Right cardiac atrium (tissue), 5 donors: ENCODE measurements at regions not wholly inside any gene's neighbourhood (a gene's known extent, or its start where the extent isn't known, plus 50 kb on each side); places are given as distances from the start of the nearest gene placed in this dataset.

Source experiments
- ATAC-seq, 2 donors: fragments of 200-7000 bp; cut with Tn5 transposase; one replicate each; pipeline versions ENCODE4 v1.8.0 to v1.9.1; 2020; ENCODE audit warnings: moderate library complexity in 2 of 2, mild to moderate bottlenecking in 1 of 2
- DNase-seq, 3 donors: peaks; one replicate each; pipeline ENCODE4 v3.0.0-alpha.2; 2020
- H3K27ac ChIP-seq: one replicate; pipeline ENCODE4 v1.5.1; 2013; ENCODE audit warnings: mild to moderate bottlenecking, low read length, control low read depth, moderate library complexity
- H3K27me3 ChIP-seq: one replicate; pipeline ENCODE4 v1.6.1; 2013; ENCODE audit not compliant: control insufficient read depth, insufficient read depth
- H3K4me1 ChIP-seq: one replicate; pipeline ENCODE4 v1.6.1; 2013; ENCODE audit warnings: low read length; ENCODE audit not compliant: control insufficient read depth, insufficient read depth
- H3K4me3 ChIP-seq: one replicate; pipeline ENCODE4 v1.5.1; 2013; ENCODE audit warnings: low read length, control low read depth
- H3K9me3 ChIP-seq: one replicate; pipeline ENCODE4 v1.6.1; 2013; ENCODE audit warnings: low read length; ENCODE audit not compliant: control insufficient read depth
- WGBS: extraction: QIAGEN DNeasy Blood & Tissue Kit; methylation state at CpG from one replicate; pipeline ENCODE4 v1.1.7; 2013; 5-methylcytosine and 5-hydroxymethylcytosine counted together
- intact Hi-C, 4 donors: fragments of 100-400 bp; cut with DNase I; formaldehyde crosslinking; loops; one replicate each; pipeline versions ENCODE4 v1.11.0 to v1.14.0; 2022 to 2023
- donor health status: healthy with polysubstance abuse.
- donor health status: DM: no; HTN: yes; CAD: no.
- donor health status: DM: no; HTN: no; CAD: no.
- donor health status: DM: no; HTN: yes; CAD: no; lungs with severe emphysema.
- donor health status: DM: yes; HTN: yes; CAD: no.

DNA sequence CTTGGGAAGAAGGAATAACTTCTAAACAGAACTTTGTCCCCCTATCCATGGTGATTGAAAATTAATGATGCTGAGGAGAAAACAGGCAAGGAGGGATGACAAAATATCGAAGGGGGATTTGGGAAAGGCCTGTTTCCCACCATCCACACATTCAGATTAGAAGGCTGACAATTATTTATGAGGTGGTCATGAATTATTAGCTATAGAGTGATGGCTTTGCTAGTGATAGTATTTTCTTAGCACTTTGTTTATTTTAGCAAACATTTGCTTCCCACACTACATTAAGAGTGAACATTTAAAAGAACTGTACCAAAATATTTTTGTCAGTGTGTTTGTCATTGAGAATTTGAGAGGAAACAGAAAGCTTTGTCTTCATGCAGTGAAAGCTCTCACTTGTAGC is 172.6 kb upstream of the PDZRN3 start:
- intact Hi-C loops, result no loop called here
- 78% methylated on average over 1 of the region's 1 CpG for WGBS

DNA sequence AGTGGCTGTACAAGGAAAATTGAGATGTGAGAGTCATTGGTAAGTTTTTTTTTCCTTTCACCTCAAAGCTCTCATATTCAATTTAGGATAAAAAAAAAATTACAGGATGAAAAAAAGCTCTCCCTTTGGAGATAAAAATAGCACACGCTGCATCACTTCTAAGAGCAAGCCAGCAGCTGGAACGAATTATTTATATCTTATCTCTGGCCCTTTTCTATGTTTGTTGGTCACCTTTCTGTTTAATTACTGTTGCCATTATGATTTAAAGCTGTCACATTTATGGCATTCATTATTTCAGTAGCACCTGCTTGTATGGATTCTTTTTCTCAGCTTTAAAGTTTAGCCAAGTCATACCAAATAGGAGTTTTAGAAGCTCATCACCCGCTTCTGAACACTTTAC is 171.6 kb upstream of the PDZRN3 start:
- Histone ChIP-seq H3K27ac (no peak overlapping the region), H3K27me3 (no peaks in the 10 kb centered on the region), H3K9me3 (no peaks in the 10 kb centered on the region), H3K4me3 (no peak overlapping the region), H3K4me1 (no peaks in the 10 kb centered on the region)
- 47% methylated on average over 3 of the region's 3 CpGs for WGBS
- no peak for ATAC-seq
- DNase-seq, result no peak
- intact Hi-C loops, result no loop called here

More for the DNA sequence above, 172.6 kb upstream of the PDZRN3 start:
- no peak for ATAC-seq
- H3K4me1 ChIP-seq, result no peaks in the 10 kb centered on the region
- no peak for DNase-seq
- no peaks in the 10 kb centered on the region for H3K9me3 ChIP-seq
- no peaks in the 10 kb centered on the region for H3K27me3 ChIP-seq
- no peak overlapping the region for H3K4me3 ChIP-seq
- no peak overlapping the region for H3K27ac ChIP-seq

- no peaks in the 10 kb centered on the region for H3K4me1 ChIP-seq
- intact Hi-C loops, result no loop called here
- DNase-seq (no peak), ATAC-seq (no peak)
- H3K4me3 ChIP-seq, result no peak overlapping the region
- WGBS, result 94% methylated on average over 4 of the region's 4 CpGs
- no peaks in the 10 kb centered on the region for H3K27me3 ChIP-seq
- H3K9me3 ChIP-seq, result no peaks in the 10 kb centered on the region
- H3K27ac ChIP-seq, result no peak overlapping the region
Measured at GRCh38 chr3:73791356-73791755, 166.6 kb upstream of the PDZRN3 start.

DNA sequence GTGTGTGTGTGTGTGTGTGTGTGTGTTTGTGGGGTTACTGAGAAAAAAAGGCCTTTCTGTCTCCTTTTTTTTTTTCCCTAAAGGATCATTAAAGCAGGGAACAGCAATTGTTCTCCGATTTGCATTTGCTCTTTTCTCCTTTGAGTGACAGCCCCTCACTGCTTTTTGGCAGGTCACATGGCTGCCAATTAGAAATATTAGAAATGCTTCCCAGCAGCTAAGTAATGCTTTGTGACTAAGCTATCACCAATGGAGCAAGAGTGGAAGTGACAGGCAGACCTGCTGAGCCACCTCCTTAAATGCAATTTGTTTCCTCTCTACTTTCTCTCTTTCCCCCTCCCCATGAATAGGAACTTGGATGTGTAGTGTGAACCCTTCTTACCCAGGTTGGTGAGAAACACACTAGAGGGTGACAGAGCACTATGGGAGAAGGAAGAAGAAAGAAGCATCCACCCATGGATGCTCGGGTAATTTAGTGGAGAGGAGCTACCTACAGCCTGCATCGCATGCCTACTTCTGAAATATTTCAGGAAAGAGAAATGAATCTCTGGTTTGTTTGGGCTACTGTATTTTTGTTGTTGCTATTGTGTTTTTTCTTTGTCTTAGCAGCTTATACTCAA is 165.2 kb upstream of the PDZRN3 start:
- H3K27me3 ChIP-seq, result no peaks in the 10 kb centered on the region

GRCh38 chr3:73787620-73788019 is 162.9 kb upstream of the PDZRN3 start:
- DNase-seq, result no peak
- Histone ChIP-seq H3K27ac (no peak overlapping the region), H3K4me1 (no peaks in the 10 kb centered on the region), H3K4me3 (no peak overlapping the region), H3K27me3 (no peaks in the 10 kb centered on the region), H3K9me3 (no peaks in the 10 kb centered on the region)
- intact Hi-C loops, result no loop called here
- ATAC-seq, result no peak

More for the DNA sequence above, 165.2 kb upstream of the PDZRN3 start:
- Histone ChIP-seq H3K9me3 (no peaks in the 10 kb centered on the region), H3K4me3 (no peak overlapping the region), H3K27ac (no peak overlapping the region), H3K4me1 (no peaks in the 10 kb centered on the region)
- intact Hi-C loops, result no loop called here
- 81% methylated on average over 3 of the region's 3 CpGs for WGBS
- DNase-seq (no peak), ATAC-seq (no peak)

GRCh38 chr3:73786998-73787397 is 162.3 kb upstream of the PDZRN3 start:
- WGBS, result 61% methylated on average over 1 of the region's 1 CpG
- no peak for DNase-seq

DNA sequence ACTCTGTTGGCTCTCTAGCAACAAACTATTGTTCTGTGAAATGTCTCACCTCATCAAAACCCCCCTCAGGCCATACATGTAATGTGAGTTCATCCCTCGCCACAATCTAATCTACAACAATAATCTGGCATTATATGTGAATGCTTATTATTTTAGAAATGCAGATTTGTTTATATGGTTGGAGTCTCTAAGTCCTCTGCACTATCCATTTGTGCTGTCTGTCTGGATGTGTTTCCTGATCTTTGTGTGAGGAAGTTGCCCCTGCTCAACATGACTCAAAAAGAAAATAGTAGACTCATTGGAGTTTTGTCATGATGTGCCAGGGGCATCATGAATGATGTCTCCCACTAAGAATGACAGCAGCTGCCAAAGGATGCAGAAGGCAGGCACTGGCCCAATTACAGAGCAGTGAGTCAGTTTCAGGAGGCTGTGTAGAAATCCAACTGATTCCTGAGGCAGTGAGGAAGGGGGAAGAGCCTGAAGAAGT is 161.6 kb upstream of the PDZRN3 start:
- DNase-seq, result peak in 2 of 3 donors; percentile 36 to 53
- 69% methylated on average over 1 of the region's 1 CpG for WGBS
- H3K27me3 ChIP-seq, result no peaks in the 10 kb centered on the region

More at GRCh38 chr3:73786998-73787397, 162.3 kb upstream of the PDZRN3 start:
- H3K27me3 ChIP-seq, result no peaks in the 10 kb centered on the region
- H3K27ac ChIP-seq, result no peak overlapping the region
- H3K9me3 ChIP-seq, result no peaks in the 10 kb centered on the region
- intact Hi-C loops, result no loop called here
- H3K4me3 ChIP-seq, result no peak overlapping the region
- no peak for ATAC-seq
- H3K4me1 ChIP-seq, result no peaks in the 10 kb centered on the region

GRCh38 chr3:73784686-73785392 is 160.1 kb upstream of the PDZRN3 start:
- H3K27me3 ChIP-seq, result no peaks in the 10 kb centered on the region
- WGBS, result 60% methylated on average over 8 of the region's 8 CpGs

More for the DNA sequence above, 161.6 kb upstream of the PDZRN3 start:
- H3K4me1 ChIP-seq, result no peaks in the 10 kb centered on the region
- intact Hi-C loops, result no loop called here
- no peaks in the 10 kb centered on the region for H3K9me3 ChIP-seq
- peak; percentile 47 to 79 for ATAC-seq
- H3K4me3 ChIP-seq, result no peak overlapping the region
- H3K27ac ChIP-seq, result no peak overlapping the region

DNA sequence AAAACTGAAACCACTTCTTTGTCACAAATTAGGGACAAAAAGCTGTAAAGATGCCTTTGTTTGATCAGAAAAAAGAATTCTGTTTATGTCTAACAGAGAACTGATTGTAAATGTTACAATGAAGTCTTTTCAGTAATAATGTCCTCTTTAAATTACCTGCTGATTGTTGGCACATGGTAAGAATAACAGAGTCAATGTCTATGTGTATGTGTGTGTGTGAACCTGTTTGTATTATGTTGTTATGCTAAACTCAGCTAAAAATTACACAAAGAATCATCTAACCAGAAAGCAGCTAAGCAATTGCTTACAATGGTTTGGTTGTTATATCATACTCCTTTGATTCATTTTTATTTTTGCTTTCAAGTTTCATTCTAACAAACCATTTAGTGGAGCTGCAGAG is 159.1 kb upstream of the PDZRN3 start:
- H3K27ac ChIP-seq, result no peak overlapping the region
- H3K9me3 ChIP-seq, result no peaks in the 10 kb centered on the region
- H3K27me3 ChIP-seq, result no peaks in the 10 kb centered on the region
- ATAC-seq (no peak), DNase-seq (no peak)
- H3K4me3 ChIP-seq, result no peak overlapping the region
- no peaks in the 10 kb centered on the region for H3K4me1 ChIP-seq
- intact Hi-C loops, result no loop called here

More at GRCh38 chr3:73784686-73785392, 160.1 kb upstream of the PDZRN3 start:
- Histone ChIP-seq H3K9me3 (no peaks in the 10 kb centered on the region), H3K4me3 (no peak overlapping the region), H3K27ac (no peak overlapping the region), H3K4me1 (no peaks in the 10 kb centered on the region)
- DNase-seq (no peak), ATAC-seq (no peak)
- intact Hi-C loops, result no loop called here

DNA sequence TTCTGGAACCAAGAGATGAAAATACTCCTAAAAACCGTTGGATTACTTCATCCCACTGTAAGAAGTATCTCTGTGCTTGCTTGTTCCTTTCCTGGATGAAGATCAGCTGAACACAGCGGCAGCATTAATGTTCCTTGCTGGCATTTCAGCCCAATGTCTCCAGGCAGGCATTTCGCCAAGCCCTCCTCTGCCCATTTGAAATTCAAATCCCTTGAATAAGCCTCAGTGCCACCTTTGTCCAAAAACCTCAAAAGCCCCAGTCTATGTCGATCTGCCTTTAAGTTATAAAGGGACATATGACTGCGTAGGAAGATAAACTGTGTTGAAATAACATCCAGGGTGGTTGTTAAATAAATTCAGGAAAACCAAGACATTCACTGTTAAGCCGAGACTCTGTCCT is 156.8 kb upstream of the PDZRN3 start:
- no peak for ATAC-seq
- Histone ChIP-seq H3K27me3 (no peaks in the 10 kb centered on the region), H3K4me3 (no peak overlapping the region), H3K4me1 (no peaks in the 10 kb centered on the region), H3K9me3 (no peaks in the 10 kb centered on the region), H3K27ac (no peak overlapping the region)
- DNase-seq, result no peak
- WGBS, result 74% methylated on average over 6 of the region's 6 CpGs
- intact Hi-C loops, result no loop called here

DNA sequence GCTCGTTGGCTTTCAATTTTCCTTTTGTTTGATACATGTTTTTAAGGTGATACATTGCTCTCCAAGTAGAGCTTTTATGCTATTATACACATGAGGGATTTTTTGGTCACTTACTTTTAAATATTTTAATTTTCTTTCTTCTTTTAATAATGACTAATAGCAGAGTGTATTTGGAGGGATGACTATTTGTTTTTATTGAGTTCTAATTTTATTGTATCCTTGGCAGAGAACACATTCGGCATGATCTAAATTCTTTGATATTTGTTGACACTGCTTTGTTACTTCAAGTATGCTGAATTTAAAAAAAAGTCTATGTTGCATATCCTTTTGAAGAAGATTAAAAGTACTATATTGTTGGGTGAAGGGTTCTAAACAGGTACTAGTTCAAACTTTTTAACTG is 149.9 kb upstream of the PDZRN3 start:
- Histone ChIP-seq H3K4me3 (no peak overlapping the region), H3K27me3 (no peaks in the 10 kb centered on the region)
- no peak for ATAC-seq

More for the DNA sequence above, 149.9 kb upstream of the PDZRN3 start:
- WGBS, result 47% methylated on average over 2 of the region's 2 CpGs
- Histone ChIP-seq H3K4me1 (no peaks in the 10 kb centered on the region), H3K9me3 (no peaks in the 10 kb centered on the region), H3K27ac (no peak overlapping the region)
- no peak for DNase-seq
- intact Hi-C loops, result no loop called here
